ENCODE measurements at regions not wholly inside any gene's neighbourhood (a gene's known extent, or its start where the extent isn't known, plus 50 kb on each side); places are given as distances from the start of the nearest gene placed in this dataset.

DNA sequence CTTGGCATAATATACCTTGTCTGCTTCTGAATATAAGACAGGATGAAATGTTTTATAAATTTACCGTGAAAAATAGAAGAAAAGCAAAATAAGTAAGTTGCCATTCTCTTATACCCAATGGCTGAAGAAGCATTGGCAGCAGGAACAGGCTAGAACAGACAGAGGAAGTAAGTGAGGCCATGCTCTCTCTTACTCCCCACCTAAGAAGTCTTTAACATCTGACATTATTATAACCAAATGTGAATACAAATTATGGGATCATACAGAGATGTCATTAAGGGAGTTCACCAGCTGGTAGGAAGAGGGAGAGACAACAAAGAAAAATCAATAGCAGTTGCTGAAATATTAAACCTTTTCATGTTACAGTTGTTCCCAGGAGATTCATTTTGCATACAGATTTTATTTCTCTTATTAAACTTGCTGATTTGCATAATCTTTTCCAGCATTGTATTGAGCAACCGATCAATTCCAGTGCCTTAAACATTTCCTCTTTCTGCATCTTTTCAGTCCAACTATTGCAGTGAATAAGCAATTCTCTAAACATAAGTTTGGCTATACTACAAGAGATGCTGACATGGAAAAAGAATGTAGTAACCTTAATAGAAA, 270.6 kb downstream of the SLC6A15 start:
- H3K27ac ChIP-seq (ENCODE audit: low read depth, low read length): no peak overlapping the region
- no peaks in the 10 kb centered on the region for H3K27me3 ChIP-seq (ENCODE audit: control insufficient read depth, insufficient read depth, low read length)
- H3K9ac ChIP-seq (ENCODE audit: low read length): no peak overlapping the region
- no peaks in the 10 kb centered on the region for H3K9me3 ChIP-seq (ENCODE audit: control insufficient read depth, insufficient read depth, low read depth, low read length)
- peaks cover 6% of the 10 kb centered on the region for H3K4me1 ChIP-seq (ENCODE audit: control insufficient read depth, insufficient read depth, low read length)
- H3K36me3 ChIP-seq (ENCODE audit: control insufficient read depth, insufficient read depth, low read length): no peaks in the 10 kb centered on the region
- no peak overlapping the region for H3K4me3 ChIP-seq (ENCODE audit: low read depth, low read length)

DNA sequence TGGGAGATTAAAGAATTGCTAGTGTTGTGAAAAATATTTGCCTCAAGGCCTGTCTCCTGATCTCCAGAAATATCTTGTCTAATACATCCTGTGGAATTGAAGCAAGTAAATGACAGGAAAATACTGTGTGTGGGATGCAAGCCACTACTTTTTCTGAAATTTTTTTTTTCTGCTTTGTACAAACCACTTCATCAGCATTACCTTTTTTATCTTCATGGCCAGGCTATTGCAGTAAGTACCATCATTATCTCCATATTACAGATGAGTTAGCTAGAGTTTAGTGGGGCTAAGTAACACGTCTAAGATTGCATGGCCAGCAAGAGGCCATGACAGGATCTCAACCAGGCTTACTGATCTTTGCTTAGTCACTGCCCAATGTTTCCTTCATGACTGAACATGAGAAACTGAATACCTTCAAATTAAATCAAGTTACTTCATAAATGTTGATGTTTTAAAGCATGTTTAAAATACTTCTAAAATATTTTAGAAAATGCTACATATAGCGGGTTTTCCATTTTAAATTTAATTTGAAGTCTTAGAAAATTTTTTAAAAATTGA, 273.7 kb downstream of the SLC6A15 start:
- no peaks in the 10 kb centered on the region for H3K9me3 ChIP-seq (ENCODE audit: control insufficient read depth, insufficient read depth, low read depth, low read length)
- H3K4me3 ChIP-seq (ENCODE audit: low read depth, low read length): no peak overlapping the region
- no peaks in the 10 kb centered on the region for H3K36me3 ChIP-seq (ENCODE audit: control insufficient read depth, insufficient read depth, low read length)
- peaks cover 6% of the 10 kb centered on the region for H3K4me1 ChIP-seq (ENCODE audit: control insufficient read depth, insufficient read depth, low read length)
- no peaks in the 10 kb centered on the region for H3K27me3 ChIP-seq (ENCODE audit: control insufficient read depth, insufficient read depth, low read length)
- no peak overlapping the region for H3K27ac ChIP-seq (ENCODE audit: low read depth, low read length)
- no peak overlapping the region for H3K9ac ChIP-seq (ENCODE audit: low read length)

DNA sequence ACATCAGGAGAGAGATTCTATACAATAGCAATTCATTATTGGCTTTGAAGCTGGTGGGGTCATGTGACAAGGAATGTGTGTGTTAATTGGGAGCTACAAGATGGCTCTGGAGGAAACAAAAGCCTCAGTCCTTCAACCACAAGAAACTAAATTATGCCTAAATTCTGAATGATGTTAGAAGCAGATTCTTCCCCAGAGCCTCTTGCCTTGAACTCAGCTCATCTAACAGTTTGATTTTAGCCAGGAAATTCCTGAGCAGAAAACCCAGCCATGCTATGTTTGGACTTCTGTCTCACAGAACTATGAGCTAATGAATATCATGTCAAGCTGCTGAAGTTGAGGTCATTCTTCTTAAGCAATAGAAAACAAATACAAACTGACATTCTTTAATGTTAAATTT, 274.7 kb downstream of the SLC6A15 start:
- no peak overlapping the region for H3K4me3 ChIP-seq (ENCODE audit: low read depth, low read length)
- peaks cover 6% of the 10 kb centered on the region for H3K4me1 ChIP-seq (ENCODE audit: control insufficient read depth, insufficient read depth, low read length)
- no peak overlapping the region for H3K27ac ChIP-seq (ENCODE audit: low read depth, low read length)
- no peak overlapping the region for H3K9ac ChIP-seq (ENCODE audit: low read length)
- H3K9me3 ChIP-seq (ENCODE audit: control insufficient read depth, insufficient read depth, low read depth, low read length): no peaks in the 10 kb centered on the region
- H3K36me3 ChIP-seq (ENCODE audit: control insufficient read depth, insufficient read depth, low read length): no peaks in the 10 kb centered on the region
- no peaks in the 10 kb centered on the region for H3K27me3 ChIP-seq (ENCODE audit: control insufficient read depth, insufficient read depth, low read length)

- no peaks in the 10 kb centered on the region for H3K9me3 ChIP-seq (ENCODE audit: control insufficient read depth, insufficient read depth, low read depth, low read length)
- no peaks in the 10 kb centered on the region for H3K36me3 ChIP-seq (ENCODE audit: control insufficient read depth, insufficient read depth, low read length)
- no peak overlapping the region for H3K27ac ChIP-seq (ENCODE audit: low read depth, low read length)
- peaks cover 9% of the 10 kb centered on the region for H3K4me1 ChIP-seq (ENCODE audit: control insufficient read depth, insufficient read depth, low read length)
- H3K9ac ChIP-seq (ENCODE audit: low read length): no peak overlapping the region
- no peak overlapping the region for H3K4me3 ChIP-seq (ENCODE audit: low read depth, low read length)
- H3K27me3 ChIP-seq (ENCODE audit: control insufficient read depth, insufficient read depth, low read length): no peaks in the 10 kb centered on the region
Observed at GRCh38 chr12:84636801-84637290, 275.8 kb downstream of the SLC6A15 start.

DNA sequence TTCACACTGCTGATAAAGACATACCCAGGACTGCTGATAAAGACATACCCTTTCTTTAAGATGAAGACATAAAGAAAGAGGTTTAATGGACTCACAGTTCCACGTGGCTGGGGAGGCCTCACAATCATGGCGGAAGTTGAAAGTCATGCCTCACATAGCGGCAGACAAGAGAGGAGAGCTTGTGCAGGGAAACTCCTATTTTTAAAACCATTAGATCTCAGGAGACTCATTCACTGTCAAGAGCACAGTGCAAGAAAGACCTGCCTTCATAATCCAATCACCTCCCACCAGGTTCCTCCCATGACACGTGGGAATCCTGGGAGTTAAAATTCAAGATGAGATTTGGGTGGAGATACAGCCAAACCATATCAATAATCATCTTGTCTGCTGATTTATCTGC, 278.1 kb downstream of the SLC6A15 start:
- H3K4me3 ChIP-seq (ENCODE audit: low read depth, low read length): no peak overlapping the region
- no peak overlapping the region for H3K9ac ChIP-seq (ENCODE audit: low read length)
- no peaks in the 10 kb centered on the region for H3K36me3 ChIP-seq (ENCODE audit: control insufficient read depth, insufficient read depth, low read length)
- H3K27me3 ChIP-seq (ENCODE audit: control insufficient read depth, insufficient read depth, low read length): no peaks in the 10 kb centered on the region
- peaks cover 9% of the 10 kb centered on the region for H3K4me1 ChIP-seq (ENCODE audit: control insufficient read depth, insufficient read depth, low read length)
- no peak overlapping the region for H3K27ac ChIP-seq (ENCODE audit: low read depth, low read length)
- no peaks in the 10 kb centered on the region for H3K9me3 ChIP-seq (ENCODE audit: control insufficient read depth, insufficient read depth, low read depth, low read length)

DNA sequence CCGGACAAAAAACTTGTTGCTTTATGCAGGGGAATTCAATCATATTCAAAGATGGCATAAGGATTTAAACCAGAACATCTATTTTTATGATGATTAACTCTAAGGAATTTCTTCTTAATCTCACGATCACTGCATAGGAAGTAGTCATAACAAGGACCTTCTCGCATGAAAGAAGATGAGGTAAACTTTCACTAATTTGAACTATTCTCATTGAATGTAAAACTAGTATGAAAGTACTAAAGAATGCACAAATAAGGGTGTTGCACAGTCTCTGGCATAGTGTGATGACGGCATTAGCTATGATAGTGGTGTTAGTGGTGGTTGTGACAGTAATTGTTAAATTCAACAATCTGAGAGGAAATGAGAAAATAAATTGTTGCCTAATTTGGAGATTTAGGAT, 280.0 kb downstream of the SLC6A15 start:
- Histone ChIP-seq H3K9ac (ENCODE audit: low read length) (no peak overlapping the region), H3K36me3 (ENCODE audit: control insufficient read depth, insufficient read depth, low read length) (no peaks in the 10 kb centered on the region), H3K27me3 (ENCODE audit: control insufficient read depth, insufficient read depth, low read length) (no peaks in the 10 kb centered on the region), H3K4me1 (ENCODE audit: control insufficient read depth, insufficient read depth, low read length) (peaks cover 3% of the 10 kb centered on the region; the same call in 1 of the 2 replicates), H3K9me3 (ENCODE audit: control insufficient read depth, insufficient read depth, low read depth, low read length) (no peaks in the 10 kb centered on the region), H3K4me3 (ENCODE audit: low read depth, low read length) (no peak overlapping the region), H3K27ac (ENCODE audit: low read depth, low read length) (no peak overlapping the region)

DNA sequence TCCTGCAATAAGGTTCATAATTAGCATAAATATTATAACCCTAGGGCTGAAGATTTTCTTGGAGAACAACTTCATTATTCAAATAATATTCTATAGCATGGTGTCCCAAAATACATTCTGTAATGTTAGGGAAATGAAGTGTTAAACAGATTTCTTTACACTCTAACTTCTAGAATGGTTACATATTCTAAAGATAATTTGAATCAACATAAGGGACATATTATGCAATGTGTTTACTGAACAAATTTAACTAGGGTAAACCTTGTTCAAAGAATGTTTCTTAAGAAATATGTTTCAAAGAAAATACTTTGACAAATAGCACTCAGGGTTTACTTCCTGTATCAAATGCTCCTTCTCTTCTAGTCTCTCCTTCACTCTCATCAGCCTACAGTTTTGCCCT, 281.6 kb downstream of the SLC6A15 start:
- H3K27ac ChIP-seq (ENCODE audit: low read depth, low read length): no peak overlapping the region
- no peaks in the 10 kb centered on the region for H3K9me3 ChIP-seq (ENCODE audit: control insufficient read depth, insufficient read depth, low read depth, low read length)
- H3K4me3 ChIP-seq (ENCODE audit: low read depth, low read length): no peak overlapping the region
- peaks cover 3% of the 10 kb centered on the region; the same call in 1 of the 2 replicates for H3K4me1 ChIP-seq (ENCODE audit: control insufficient read depth, insufficient read depth, low read length)
- H3K36me3 ChIP-seq (ENCODE audit: control insufficient read depth, insufficient read depth, low read length): no peaks in the 10 kb centered on the region
- H3K27me3 ChIP-seq (ENCODE audit: control insufficient read depth, insufficient read depth, low read length): no peaks in the 10 kb centered on the region
- no peak overlapping the region for H3K9ac ChIP-seq (ENCODE audit: low read length)

- Histone ChIP-seq H3K27ac (ENCODE audit: low read depth, low read length) (no peak overlapping the region), H3K27me3 (ENCODE audit: control insufficient read depth, insufficient read depth, low read length) (no peaks in the 10 kb centered on the region), H3K36me3 (ENCODE audit: control insufficient read depth, insufficient read depth, low read length) (no peaks in the 10 kb centered on the region), H3K4me1 (ENCODE audit: control insufficient read depth, insufficient read depth, low read length) (peaks cover 1% of the 10 kb centered on the region; the same call in 1 of the 2 replicates), H3K9ac (ENCODE audit: low read length) (no peak overlapping the region), H3K4me3 (ENCODE audit: low read depth, low read length) (no peak overlapping the region), H3K9me3 (ENCODE audit: control insufficient read depth, insufficient read depth, low read depth, low read length) (no peaks in the 10 kb centered on the region)
Observed at GRCh38 chr12:84627593-84627992, 285.0 kb downstream of the SLC6A15 start.

DNA sequence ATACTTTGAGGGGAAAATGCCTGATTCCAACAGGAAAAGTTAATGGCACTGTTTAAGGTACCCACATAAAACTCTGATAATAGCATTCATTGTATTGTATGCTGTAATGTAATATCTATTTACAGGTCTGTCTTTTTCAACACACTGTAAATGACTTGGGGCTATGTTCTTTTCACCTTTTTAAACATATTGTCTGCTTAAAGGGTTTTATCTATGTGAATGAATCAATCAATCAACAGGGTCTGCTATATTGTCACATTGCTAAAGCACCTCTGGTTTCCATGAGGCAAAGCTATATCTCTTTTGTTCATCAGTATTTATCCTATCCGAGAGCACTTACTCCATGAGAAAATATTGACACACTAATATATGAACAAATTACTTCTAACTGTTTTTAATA, 288.0 kb downstream of the SLC6A15 start:
- Histone ChIP-seq H3K4me1 (ENCODE audit: control insufficient read depth, insufficient read depth, low read length) (no peaks in the 10 kb centered on the region), H3K27me3 (ENCODE audit: control insufficient read depth, insufficient read depth, low read length) (no peaks in the 10 kb centered on the region), H3K36me3 (ENCODE audit: control insufficient read depth, insufficient read depth, low read length) (no peaks in the 10 kb centered on the region), H3K9ac (ENCODE audit: low read length) (no peak overlapping the region), H3K27ac (ENCODE audit: low read depth, low read length) (no peak overlapping the region), H3K4me3 (ENCODE audit: low read depth, low read length) (no peak overlapping the region), H3K9me3 (ENCODE audit: control insufficient read depth, insufficient read depth, low read depth, low read length) (no peaks in the 10 kb centered on the region)

DNA sequence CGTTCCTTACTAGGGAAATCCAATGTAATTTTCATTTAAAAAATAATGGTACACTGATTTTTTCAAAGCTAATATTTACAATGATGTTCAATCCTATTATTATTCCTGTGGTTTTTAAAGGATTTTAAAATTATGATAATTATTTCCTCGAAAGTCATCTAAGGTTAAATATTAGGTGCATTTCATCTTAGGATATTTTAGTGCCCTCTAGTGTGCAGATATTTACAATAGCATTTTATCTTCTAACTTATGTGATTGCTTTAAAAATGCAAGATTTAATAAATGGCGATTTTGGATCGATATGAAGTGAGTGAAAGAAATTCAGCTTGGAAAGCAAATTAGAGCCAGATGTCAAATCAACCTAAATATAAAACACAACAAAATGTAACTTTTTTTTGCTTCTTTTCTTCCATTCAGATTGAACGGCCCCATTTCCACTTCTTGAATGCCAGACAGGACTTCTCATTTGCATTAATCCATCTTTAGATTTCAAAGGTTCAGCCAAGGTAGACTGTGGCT, 293.5 kb downstream of the SLC6A15 start:
- Histone ChIP-seq H3K4me3 (ENCODE audit: low read depth, low read length) (no peak overlapping the region), H3K9ac (ENCODE audit: low read length) (no peak overlapping the region), H3K27ac (ENCODE audit: low read depth, low read length) (no peak overlapping the region), H3K27me3 (ENCODE audit: control insufficient read depth, insufficient read depth, low read length) (no peaks in the 10 kb centered on the region), H3K36me3 (ENCODE audit: control insufficient read depth, insufficient read depth, low read length) (no peaks in the 10 kb centered on the region), H3K4me1 (ENCODE audit: control insufficient read depth, insufficient read depth, low read length) (no peaks in the 10 kb centered on the region), H3K9me3 (ENCODE audit: control insufficient read depth, insufficient read depth, low read depth, low read length) (peaks cover 4% of the 10 kb centered on the region; the same call in 1 of the 2 replicates)

- Histone ChIP-seq H3K27ac (ENCODE audit: low read depth, low read length) (no peak overlapping the region), H3K36me3 (ENCODE audit: control insufficient read depth, insufficient read depth, low read length) (no peaks in the 10 kb centered on the region), H3K9me3 (ENCODE audit: control insufficient read depth, insufficient read depth, low read depth, low read length) (no peaks in the 10 kb centered on the region), H3K4me3 (ENCODE audit: low read depth, low read length) (no peak overlapping the region), H3K9ac (ENCODE audit: low read length) (no peak overlapping the region), H3K4me1 (ENCODE audit: control insufficient read depth, insufficient read depth, low read length) (peaks cover 4% of the 10 kb centered on the region; the same call in 1 of the 2 replicates), H3K27me3 (ENCODE audit: control insufficient read depth, insufficient read depth, low read length) (no peaks in the 10 kb centered on the region)
Observed at GRCh38 chr12:84607170-84607819, 305.3 kb downstream of the SLC6A15 start.
